DOHH2 (cell line): ENCODE measurements at regions not wholly inside any gene's neighbourhood (a gene's known extent, or its start where the extent isn't known, plus 50 kb on each side); places are given as distances from the start of the nearest gene placed in this dataset.

ENCODE experiments used
- H3F3A ChIP-seq: fragments of 200-600 bp; sonication (generic), shearing (Covaris generic); 2 replicates; pipeline ENCODE4 v1.6.0; 2016; ENCODE audit warnings: antibody characterized with exemption, mild to moderate bottlenecking; ENCODE audit not compliant: control insufficient read depth, insufficient read depth
- H3K27ac ChIP-seq: fragments of 200-600 bp; sonication (generic); 2 replicates; pipeline ENCODE4 v1.5.1; 2014; ENCODE audit warnings: low read depth, mild to moderate bottlenecking, low read length, moderate library complexity
- H3K27me3 ChIP-seq: fragments of 200-600 bp; sonication (generic); 2 replicates; pipeline ENCODE4 v1.6.1; 2014; ENCODE audit warnings: mild to moderate bottlenecking, low read length, mixed read lengths; ENCODE audit not compliant: control insufficient read depth
- H3K36me3 ChIP-seq: fragments of 200-600 bp; sonication (generic); 2 replicates; pipeline ENCODE4 v1.6.1; 2014; ENCODE audit warnings: mild to moderate bottlenecking, low read length, moderate library complexity, mixed read lengths; ENCODE audit not compliant: control insufficient read depth
- H3K4me1 ChIP-seq: fragments of 200-600 bp; sonication (generic); 2 replicates; pipeline ENCODE4 v1.6.1; 2014; ENCODE audit warnings: mild to moderate bottlenecking, low read length, mixed read lengths; ENCODE audit not compliant: control insufficient read depth
- H3K4me2 ChIP-seq: fragments of 200-600 bp; sonication (generic); 2 replicates; pipeline ENCODE4 v1.6.0; 2014; ENCODE audit warnings: mild to moderate bottlenecking, low read length, moderate library complexity
- H3K4me3 ChIP-seq: fragments of 200-600 bp; sonication (generic); 2 replicates; pipeline ENCODE4 v1.5.1; 2014; ENCODE audit warnings: mild to moderate bottlenecking, low read length, mixed read lengths
- H3K79me2 ChIP-seq: fragments of 200-600 bp; sonication (generic); 2 replicates; pipeline ENCODE4 v1.6.1; 2014; ENCODE audit warnings: mild to moderate bottlenecking, low read length, mixed read lengths; ENCODE audit not compliant: control insufficient read depth
- H3K9me2 ChIP-seq: fragments of 200-600 bp; sonication (generic); replicated peaks from 2 replicates; pipeline ENCODE4 v1.6.1; 2014; ENCODE audit warnings: mild to moderate bottlenecking, low read length, mixed read lengths; ENCODE audit not compliant: control insufficient read depth
- H3K9me3 ChIP-seq: fragments of 200-600 bp; sonication (generic); 2 replicates; pipeline ENCODE4 v1.6.1; 2014; ENCODE audit warnings: antibody characterized with exemption, low read length, mixed read lengths; ENCODE audit not compliant: control insufficient read depth, insufficient read depth
- H4K20me1 ChIP-seq: fragments of 200-600 bp; sonication (generic); 2 replicates; pipeline ENCODE4 v1.6.0; 2014; ENCODE audit warnings: low read depth, mild to moderate bottlenecking, antibody characterized with exemption, low read length, moderate library complexity; ENCODE audit not compliant: control insufficient read depth, insufficient read depth
- CTCF ChIP-seq: fragments of 200-600 bp; sonication (generic); IDR thresholded peaks from one replicate; pipeline ENCODE4 v1.5.1; 2014; ENCODE audit warnings: antibody characterized with exemption, mild to moderate bottlenecking, low read depth, low read length; ENCODE audit not compliant: poor library complexity, severe bottlenecking
- EZH2phosphoT487 ChIP-seq: fragments of 200-600 bp; sonication (generic); IDR thresholded peaks from 2 replicates; pipeline ENCODE4 v1.6.1; 2017; ENCODE audit warnings: borderline replicate concordance, mild to moderate bottlenecking, antibody characterized with exemption, low read length, moderate library complexity, mixed read lengths

DNA sequence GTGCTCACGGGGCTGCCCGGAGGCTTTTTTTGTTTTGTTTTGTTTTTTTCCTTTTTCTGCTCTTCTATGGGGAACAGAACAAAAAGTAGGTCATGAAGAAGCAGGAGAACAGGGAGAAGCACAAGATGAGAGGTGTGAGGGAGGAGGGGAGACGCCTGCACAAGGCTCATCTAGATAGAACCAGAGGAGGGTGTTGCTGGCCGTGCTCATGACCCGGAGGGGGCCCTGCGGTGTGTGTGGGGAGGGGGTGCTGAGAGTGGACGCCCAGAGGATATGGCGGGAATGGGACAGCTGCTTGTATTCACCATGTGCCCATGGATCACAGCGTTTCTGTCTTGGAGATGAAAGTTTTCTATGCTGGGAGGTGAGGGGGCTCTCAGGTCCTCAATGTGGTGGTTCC lies 183.7 kb downstream of the FOXL1 start:
- H3K4me2 ChIP-seq, result no peak overlapping the region
- no peaks in the 10 kb centered on the region for H3K36me3 ChIP-seq

DNA sequence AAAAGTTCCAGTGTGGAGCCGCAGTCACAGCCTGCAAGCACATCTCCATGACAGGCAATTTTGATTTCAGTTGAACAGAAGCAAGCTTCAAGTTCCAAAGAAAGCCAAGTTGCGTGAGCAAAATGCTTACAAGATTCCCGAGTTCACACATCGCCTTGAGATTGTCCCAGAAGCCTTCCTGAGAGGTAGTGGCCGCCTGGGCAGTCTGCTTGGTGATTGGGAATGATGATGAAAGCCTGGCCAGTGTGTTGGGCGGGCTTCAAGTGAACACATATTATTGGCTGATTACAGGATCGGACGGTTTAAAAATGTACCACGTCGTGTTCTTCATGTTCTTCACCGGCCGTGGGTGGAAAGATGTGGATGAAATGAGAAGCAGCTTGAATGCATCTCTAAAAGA lies 185.5 kb downstream of the FOXL1 start:
- H3K79me2 ChIP-seq, result no peaks in the 10 kb centered on the region
- H3K4me1 ChIP-seq, result no peaks in the 10 kb centered on the region
- H3K36me3 ChIP-seq, result no peaks in the 10 kb centered on the region
- no peaks in the 10 kb centered on the region; the same call in 1 of the 2 replicates for H3F3A ChIP-seq
- H3K4me3 ChIP-seq, result no peak overlapping the region
- no peaks in the 10 kb centered on the region for H3K9me3 ChIP-seq
- peaks cover 3% of the 10 kb centered on the region; the same call in 1 of the 2 replicates for H3K27me3 ChIP-seq
- TF ChIP-seq EZH2phosphoT487 (no peak), CTCF (no peak)
- no peak overlapping the region for H3K4me2 ChIP-seq
- no peaks in the 10 kb centered on the region for H4K20me1 ChIP-seq
- no peaks in the 10 kb centered on the region for H3K9me2 ChIP-seq
- no peak overlapping the region for H3K27ac ChIP-seq

More for the DNA sequence above, 183.7 kb downstream of the FOXL1 start:
- no peaks in the 10 kb centered on the region for H3K9me3 ChIP-seq
- H4K20me1 ChIP-seq, result no peaks in the 10 kb centered on the region
- peaks cover 3% of the 10 kb centered on the region; the same call in 1 of the 2 replicates for H3K27me3 ChIP-seq
- no peak overlapping the region for H3K4me3 ChIP-seq
- no peak overlapping the region for H3K27ac ChIP-seq
- no peaks in the 10 kb centered on the region; the same call in 1 of the 2 replicates for H3F3A ChIP-seq
- H3K4me1 ChIP-seq, result no peaks in the 10 kb centered on the region
- H3K9me2 ChIP-seq, result no peaks in the 10 kb centered on the region
- no peaks in the 10 kb centered on the region for H3K79me2 ChIP-seq
- TF ChIP-seq EZH2phosphoT487 (no peak), CTCF (no peak)

- TF ChIP-seq CTCF, result no peak
- TF ChIP-seq EZH2phosphoT487, result no peak
- Histone ChIP-seq H3K9me2 (no peaks in the 10 kb centered on the region), H3K4me1 (no peaks in the 10 kb centered on the region), H3K79me2 (no peaks in the 10 kb centered on the region), H3F3A (no peaks in the 10 kb centered on the region; the same call in 1 of the 2 replicates), H3K4me3 (no peak overlapping the region), H3K4me2 (no peak overlapping the region), H3K27ac (no peak overlapping the region), H3K9me3 (no peaks in the 10 kb centered on the region), H3K36me3 (no peaks in the 10 kb centered on the region), H4K20me1 (no peaks in the 10 kb centered on the region), H3K27me3 (peaks cover 3% of the 10 kb centered on the region; the same call in 1 of the 2 replicates)
Measured at GRCh38 chr16:86764551-86764950, 186.2 kb downstream of the FOXL1 start.
